ENCODE measurements at regions not wholly inside any gene's neighbourhood (a gene's known extent, or its start where the extent isn't known, plus 50 kb on each side); places are given as distances from the start of the nearest gene placed in this dataset.
A peak's percentile ranks its signal among the peaks of the same experiment; 100 is the strongest.
"Not testable (repeated sequence)": the region's sequence is repeated elsewhere in the genome, so short reads cannot be mapped to it uniquely, and the experiment has no call there.

DNA sequence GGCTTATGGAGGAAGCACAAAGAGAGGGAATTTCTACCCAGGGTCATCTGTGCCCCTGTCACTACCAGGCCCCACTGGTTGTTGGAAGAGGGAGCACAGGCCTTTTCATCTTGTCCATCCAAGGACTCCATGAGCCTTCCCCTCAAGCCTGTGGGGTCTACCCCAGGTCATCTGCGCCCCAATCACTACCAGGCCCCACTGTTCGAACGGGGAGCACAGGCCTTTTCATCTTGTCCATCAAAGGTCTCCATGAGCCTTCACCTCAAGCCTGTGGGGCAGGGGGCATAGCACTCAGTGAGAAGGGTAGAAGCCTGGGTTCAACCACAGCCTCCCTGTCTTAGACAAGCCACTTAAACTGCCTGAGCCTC lies 101.5 kb upstream of the CDH5 start:
- DNase-seq = no peak

DNA sequence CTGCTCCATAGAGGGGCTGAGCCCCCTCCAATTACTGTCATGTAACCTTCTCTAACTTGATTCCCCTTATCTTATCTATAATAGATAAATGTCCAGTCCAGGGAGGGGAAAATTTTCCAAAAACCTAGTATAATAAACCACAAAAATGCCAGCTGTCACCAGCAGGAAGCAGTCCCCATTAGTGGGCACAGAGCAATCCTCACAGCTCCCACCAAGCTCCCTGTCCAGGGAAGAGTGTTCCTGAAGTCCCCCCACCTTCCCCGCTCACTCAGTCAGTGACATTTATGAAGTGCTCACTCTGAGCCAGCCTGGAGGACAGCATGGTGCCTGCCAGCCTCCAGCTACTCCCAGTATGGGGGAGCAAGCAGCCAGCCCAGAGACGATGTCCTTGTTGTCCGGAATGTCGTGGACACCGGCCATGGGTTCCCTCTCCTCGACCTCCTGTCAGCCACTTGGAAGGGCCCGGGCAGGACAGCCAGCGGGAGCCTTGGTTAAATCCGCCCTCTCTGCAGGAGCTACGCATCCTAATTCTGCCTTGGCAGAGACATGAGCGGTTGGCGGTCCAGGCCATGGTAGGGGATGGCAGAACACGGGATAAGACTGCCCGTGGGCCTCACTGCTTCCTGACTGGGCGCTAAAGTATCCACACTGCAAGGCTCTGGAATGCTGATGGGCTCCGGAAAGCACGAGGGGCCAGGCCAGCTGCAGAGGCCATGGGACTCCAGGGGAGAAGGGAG lies 102.0 kb upstream of the CDH5 start:
- no peak for DNase-seq

DNA sequence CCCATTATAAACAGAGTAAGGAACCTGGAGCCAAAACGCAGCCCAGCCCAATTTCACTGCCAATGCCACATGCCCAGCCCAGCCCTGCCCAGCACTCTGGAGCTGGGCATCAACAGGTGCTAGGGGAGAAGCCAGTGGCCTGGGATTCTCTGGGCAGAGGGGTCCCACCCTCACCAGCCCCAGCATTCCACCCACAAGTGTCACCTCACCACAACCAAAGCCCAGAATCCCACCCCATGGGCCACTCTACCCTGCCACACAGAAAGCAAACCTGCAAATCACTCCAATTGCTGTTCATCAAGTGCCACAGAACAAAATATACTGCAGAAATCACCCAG lies 102.5 kb upstream of the CDH5 start:
- no peak for DNase-seq

DNA sequence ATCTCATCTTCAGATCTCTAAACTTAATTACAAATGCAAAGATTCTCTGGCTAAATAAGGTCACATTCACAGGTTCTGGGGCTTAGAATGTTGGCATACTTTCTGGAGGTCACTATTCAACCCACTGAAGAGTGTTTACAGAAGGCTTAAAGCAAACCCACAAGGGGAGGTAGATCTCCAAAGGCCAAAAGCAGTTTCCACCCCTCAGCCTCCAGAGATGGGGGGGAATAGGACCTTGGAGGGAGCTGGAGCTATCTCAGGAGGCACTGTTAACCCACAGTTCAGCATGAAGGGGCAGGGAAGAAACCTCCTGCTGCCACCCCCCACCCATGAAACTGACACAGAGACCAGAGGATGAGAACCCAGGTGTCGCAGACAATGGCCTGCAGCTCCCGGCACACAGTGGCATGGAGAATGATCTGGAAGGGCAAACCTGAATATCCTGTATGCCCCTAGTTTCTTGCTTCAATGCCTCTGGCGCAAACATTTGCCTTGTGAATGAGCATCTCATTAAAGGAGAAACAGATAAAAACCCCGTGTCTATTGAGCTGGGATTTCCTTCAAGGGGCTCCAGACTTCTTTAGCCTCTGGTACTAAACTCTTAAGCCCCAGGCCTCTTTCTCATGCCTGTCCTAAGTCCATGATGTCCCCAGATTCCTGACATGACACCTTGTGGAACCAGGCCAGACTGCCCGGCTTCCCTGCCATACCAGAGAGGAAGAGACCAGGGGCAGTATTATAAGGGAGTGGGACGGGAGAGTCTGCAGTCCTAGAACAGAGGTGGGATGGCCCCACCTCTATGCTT lies 103.1 kb upstream of the CDH5 start:
- no peak for DNase-seq

DNA sequence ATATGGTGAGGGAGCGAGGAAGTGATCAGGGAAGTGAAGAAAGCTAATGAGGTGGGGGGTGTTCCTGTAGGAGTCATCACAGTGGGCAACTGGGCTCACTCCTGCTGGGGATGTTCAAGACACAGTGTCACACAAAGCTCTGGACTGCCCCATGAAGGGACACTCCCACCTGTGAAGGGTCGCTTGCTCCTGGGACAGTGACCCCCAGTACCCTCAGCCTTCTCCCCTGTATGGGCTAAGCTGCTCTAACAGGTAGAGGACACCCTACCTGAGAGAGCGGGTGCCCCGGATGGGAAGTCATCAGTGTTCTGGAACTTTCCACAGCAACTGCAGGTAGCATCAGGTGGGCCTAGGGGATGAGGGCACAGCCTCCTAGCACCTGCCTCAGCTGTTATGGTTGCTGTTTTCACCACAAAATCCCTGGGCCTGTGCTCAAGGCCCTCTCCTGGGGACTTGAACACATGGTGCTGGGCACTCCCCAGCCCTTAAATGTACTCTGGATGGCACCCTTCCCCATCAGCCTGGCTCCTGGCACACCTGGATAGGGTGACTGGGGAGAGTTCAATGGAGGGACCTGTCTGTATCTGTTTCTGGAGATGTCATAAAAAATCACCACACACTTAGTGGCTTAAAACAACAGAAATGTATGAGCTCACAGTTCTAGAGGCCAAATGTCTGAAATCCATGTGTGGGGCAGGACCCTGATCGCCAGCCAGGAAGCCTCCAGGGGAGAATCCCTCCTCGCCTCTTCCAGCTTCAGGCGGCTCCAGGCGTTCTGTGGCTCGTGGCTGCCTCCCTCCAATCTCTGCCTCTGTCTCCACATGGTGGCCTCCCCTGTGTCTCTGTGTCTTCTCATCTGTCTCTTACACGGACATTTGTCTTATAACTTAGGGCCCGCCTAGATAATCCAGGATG lies 104.0 kb upstream of the CDH5 start:
- no peak for DNase-seq

DNA sequence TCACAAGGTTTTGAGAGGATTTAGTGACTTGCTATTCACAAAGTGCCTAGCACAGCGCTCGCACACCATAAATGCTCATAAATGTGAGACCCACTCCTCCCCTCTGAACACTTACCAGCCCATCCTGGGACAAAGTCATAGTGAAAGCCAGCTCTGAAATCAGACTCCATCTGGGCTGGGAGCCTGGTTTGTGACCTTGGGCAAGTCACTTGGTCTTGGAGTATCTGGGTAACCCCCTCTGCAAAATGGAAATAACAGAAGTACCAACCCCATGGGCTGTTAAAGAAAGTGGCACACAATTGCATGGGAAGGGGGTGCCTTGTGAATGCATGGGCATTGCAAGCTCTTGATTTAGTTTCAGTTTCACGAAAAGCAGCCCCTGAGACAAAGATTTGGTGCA lies 104.7 kb upstream of the CDH5 start:
- DNase-seq = no peak

DNA sequence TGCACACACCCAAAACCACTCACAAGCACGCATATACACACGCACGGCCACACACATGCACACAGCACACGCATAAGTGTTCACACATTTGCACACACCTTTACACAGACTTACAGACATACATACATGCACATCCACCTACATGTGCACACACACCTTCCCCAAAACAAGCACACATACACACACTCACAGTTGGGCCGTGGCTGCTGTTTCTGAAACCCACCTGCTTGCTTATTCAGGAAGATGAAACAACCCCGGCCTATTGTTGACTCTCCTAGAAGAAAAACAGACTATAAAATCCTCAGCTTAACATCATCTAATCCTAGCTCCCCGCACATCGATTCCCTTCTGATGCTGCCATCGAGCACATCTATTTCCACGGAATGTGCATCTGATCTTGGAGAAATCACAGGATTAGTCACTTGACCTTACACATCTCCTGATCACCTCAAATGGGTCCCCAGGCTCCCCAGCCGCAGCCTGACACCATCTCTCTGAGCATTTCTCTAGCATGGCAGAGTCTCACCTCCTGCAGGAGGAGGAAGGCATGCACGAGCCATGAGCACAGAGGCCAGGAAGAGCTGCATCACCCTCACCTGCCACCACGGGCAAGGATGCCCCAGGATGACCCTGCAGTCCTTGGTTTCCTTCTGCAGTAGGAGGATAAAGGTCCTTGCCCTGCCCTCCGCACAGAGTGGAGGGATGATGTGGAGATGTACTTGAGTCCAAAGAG lies 105.8 kb upstream of the CDH5 start:
- DNase-seq = no peak

DNA sequence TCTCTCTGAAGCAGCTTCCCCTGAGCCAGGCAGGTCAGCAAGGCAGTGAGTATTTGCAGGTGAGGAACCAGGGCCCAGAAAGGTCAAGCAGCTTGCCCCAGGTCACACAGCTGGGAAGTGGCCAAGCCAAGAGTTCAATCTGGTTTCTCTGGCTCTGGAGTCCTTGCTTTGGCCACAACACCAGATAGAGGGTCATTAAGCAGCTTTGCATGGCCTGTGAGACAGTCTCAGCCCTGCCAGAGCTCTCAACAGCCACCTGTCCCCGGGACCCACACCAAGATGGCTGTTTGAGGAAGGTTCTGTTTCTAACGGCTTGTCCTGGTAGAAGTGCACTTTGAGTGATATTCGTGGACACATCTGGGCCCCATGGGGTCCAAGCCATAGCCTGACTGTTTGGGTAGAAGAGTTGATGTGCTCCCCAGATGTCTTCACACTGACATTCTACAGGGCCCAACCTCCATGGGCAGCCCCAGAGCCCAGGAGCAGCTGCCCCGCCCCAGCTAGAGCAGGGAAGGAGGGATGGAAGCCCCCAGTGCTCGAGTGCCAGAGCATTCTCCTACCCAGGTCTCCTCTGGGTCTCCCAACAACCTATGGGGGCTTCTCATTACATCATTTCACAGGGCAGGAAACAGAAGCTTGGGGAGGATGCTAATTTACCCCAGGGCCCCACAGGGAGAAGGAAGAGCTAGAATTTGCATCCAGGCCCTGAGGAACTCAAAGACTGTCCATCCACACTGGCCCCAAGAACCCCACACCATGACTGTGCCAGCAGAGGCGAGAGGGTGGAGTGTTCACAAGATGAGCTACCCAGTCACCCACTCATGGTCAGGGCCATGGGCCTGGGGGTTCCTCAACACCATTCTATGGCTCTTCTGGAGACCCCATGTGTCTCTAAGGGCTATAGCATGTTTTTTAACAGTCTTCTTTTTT lies 107.3 kb upstream of the CDH5 start:
- DNase-seq = no peak

DNA sequence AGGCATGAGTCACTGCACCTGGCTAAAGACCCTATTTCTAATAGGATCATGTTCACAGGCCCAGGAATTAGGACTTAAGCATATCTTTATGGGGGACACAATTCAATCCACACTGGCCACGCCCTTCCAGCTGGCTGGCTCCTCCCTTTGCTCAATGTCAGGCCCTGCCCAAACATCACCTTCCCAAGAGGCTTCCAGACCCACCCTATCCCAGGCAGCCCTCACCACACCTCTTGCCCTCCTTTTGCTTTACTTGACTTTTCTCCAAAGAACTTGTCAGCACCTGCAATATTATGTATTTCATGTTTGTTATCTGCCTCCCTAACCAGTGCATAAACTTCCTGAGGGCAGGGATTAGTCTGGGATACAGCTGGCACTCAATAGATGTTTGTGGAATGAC lies 109.6 kb upstream of the CDH5 start:
- DNase-seq = no peak

DNA sequence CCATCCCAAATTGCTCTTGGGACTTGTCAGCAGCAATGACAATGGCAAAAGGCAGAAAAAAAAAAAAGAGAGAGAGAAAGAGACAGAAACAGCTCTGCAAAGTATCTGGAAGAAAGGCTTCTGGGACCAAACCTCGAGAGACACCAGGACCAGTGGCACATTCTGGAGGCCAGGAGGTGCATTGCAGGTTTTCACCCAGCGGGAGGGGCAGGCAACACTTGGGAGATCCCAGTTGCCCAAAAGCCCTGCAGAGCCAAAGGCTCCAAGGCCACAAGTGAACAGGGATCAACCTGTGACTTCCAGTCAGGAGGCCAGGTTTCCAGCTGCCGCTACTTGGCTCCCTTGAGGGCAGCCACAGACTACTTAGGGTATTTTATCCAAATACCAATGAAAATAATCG lies 110.8 kb upstream of the CDH5 start:
- no peak for DNase-seq

DNA sequence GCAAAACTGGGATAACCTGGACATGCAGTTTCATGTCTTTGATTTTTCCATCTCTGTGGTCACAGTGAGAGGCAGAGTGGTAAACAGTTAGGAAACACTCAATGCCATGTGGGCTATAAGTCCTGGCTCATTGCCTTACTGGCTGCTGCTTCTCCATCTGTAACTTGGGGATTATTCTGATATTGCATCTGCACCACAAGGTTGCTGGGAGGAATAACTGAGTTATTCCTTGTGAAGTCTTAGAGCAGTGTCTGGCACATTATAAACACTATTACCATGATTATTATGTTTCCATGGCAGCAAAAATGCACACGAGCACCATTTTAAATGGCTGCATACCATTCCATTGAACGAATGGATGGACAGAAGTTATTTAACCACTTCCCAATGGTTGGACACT lies 111.7 kb upstream of the CDH5 start:
- no peak for DNase-seq

DNA sequence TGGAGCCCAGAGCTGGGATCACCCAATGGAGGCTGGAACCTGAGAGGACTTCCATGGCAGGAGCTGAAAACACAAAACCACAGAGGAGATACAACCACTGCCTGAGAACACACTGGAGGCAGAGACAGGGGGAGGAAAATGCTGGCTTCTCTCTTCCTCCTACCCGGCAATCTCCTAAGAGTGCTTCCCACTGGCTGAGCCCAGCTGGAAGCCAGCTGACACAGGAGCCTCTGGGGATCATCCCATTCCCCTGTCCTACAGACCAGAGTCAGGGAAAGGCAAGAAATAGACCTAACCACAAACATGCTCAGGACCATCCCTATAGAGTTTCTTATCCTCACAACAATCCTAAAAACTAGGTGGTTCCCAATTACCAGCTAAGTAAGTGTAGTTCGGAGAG lies 112.4 kb upstream of the CDH5 start:
- no peak for DNase-seq

DNA sequence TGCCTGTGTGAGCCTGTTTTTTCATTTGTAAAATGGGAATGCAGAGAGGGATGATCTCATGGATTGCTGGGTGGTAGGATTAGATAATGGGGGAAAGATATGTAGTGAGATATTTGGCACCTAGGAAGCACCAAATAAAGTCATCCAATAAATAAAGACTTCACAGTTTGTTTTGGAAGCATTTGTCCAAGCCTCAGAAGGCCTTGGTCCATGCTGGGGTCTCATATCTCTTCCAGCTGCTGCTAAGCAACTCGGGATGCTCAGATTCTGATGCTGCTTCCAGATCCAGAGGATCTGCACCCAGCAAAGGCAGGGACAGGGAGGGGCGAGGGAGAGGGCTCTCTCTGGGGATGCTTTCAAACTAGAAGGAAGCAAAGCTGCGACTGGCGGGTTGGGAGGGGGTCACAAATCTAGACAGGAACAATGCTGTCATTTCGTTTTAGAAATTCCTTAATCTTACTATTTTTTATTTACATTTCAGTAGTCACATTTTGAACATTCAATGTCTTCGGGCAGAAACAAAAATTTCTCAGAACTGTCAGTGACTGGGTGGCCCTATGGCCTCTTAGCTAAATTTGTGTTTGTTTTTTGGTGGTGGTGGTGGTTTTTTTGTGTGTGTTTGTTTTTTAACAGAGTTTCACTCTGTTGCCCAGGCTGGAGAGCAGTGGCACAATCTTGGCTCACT lies 114.9 kb upstream of the CDH5 start:
- DNase-seq = no peak

DNA sequence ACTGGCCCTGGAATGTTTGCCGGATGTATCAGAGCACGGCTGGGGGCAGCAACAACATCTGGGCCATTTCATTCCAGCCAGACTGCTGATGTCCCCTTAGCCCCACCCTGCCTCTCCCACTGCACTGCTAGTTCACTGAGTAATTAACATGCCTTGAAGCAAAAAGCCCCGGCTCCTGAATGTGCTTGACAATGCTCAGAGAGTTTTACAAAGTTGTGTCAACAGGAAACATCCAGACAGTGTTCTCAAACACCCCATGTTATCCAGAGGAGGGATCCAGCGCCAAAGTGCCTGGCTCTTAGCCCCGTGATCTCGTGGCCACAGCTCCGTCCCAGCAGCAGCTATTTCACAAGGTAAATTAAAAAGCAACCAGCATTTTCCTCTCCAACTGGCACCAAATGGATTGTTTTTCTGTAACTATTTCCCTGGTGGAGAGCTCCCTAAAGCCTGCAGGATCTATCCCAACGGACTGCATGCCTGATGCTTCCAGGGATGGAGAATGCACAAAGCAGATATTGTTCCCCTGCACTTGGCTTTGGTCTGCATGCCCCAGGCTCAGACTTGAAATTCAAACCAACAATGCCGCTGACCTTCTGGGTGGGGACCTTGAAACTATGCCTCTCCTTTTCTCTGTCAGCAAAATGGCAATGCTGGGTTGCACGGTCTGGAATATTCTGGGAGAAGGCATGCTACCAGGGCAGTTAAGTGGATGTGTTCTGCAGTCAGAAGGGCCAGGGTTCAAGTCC lies 115.6 kb upstream of the CDH5 start:
- DNase-seq = peak; percentile 48

DNA sequence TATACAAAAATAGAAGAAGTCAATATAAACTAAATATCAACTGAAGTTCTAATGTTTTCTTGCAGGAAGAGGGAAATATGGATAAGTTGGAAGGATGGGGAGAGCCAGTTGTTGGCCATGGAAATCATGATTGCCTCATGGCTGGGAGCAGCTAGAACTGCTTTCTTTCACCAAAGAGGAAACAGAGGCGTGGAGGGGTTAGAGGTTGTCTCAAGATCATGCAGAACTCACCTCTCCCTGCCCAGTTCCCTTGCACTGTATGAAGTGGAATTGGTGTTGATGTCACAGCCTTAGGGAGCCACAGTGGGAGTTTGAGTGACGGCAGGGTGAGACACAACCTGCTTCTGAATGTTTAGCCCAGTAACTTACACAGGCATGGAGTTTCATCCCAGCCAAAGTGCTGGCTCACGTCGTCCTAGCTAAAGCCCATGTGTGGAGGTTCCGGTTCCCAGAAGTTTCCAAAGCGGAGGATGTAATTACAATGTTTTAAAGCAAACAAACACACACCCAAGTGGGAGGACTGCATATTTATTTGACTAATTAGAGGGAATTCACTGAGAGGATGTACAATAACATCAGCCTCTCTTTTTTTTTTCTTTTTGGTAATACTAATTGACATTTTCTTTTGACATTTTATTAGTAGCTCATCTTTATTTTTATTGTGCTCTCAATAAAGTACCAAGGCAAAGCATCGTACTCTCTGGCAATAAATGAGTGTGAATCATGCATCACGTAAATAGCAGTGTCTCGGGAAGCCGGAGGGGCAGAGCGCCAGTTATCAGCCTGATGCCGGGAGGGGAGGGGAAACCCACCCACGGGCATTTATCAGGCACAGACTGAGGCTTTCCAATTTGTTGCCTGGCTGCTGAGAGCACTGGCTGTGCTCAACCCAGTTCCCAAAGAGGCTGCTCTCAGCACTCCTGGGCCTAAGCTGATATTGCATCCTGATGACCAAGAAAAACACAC lies 118.7 kb upstream of the CDH5 start:
- DNase-seq = no peak

DNA sequence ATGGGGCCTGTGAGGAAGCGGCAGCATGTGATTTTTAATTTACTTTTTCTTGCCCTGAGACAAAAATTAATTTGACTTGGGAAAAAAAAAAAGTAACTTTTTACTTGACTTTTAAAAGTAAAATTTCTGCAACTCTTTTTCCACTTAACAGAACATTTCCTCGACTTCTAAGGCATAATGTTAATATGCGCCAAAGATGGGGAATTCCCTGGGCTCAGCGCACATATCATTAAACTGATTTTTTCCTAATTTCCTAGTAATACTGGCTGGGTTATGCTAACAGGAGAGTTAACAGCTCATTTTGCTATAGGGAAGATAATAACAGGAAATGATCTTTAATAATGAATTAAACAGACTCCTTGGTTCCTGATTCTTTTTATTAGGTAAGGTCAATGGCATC lies 120.6 kb upstream of the CDH5 start:
- no peak for DNase-seq

DNA sequence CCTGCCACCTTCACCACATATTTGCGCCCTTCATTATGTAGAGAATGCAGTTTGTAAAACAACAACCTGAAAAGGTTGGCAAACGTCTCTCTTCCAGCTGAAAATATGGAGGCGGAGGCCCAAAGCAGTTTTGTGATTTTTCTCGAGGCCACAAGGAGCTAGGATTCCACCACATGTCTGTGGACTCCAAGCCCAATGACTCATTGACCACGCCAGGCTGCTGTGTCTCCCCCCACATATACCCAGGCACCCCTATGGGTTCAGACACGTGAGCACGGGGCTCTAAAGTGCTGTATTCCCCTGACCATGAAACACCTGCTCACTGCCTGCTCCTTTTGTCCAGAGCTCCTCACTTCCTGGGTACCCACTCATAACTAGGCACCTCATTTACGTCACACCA lies 121.4 kb upstream of the CDH5 start:
- no peak for DNase-seq

DNA sequence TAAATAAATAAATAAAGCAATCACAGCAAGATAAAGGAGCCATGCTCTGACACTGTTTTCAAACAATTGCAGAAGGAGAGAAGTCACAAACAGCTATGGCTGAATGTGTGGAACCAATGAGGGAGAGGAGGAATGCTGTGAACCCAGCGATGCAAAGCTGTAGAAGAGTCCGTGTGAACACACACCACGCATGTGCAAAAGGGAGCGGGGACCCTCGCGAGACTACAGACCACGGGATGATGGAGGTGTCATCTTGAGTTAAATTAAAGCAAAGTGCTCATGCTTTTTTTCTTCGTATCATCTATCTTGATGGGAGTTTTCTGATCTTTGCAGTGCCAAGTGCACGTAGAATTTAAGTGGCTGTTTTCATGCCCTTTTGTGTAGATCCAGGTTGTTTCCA lies 123.8 kb upstream of the CDH5 start:
- DNase-seq = no peak

DNA sequence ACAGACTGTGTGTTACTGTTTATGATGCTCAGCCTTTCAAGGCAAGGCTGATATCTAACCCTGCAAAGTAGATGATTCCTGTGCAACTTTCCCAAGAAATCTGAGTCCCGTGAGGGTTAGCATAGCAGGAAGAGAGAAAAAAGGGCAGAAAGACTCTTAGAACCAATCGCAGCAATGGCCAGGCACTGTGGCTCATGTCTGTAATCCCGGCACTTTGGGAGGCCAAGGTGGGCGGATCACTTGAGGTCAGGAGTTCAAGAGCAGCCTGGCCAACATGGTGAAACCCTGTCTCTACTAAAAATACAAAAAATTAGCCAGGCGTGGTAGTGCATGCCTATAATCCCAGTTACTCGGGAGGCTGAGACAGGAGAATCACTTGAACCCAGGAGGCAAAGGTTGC lies 124.3 kb upstream of the CDH5 start:
- DNase-seq = not testable (repeated sequence)

Data from retina (tissue), 1 donor.